HUES6 (cell line): ENCODE measurements at regions not wholly inside any gene's neighbourhood (a gene's known extent, or its start where the extent isn't known, plus 50 kb on each side); places are given as distances from the start of the nearest gene placed in this dataset.
"Not testable (repeated sequence)": the region's sequence is repeated elsewhere in the genome, so short reads cannot be mapped to it uniquely, and the experiment has no call there.

ENCODE experiments used
- H3K27ac ChIP-seq: 2 replicates; pipeline ENCODE4 v1.7.0; 2013; ENCODE audit warnings: low read depth, mild to moderate bottlenecking, low read length, inconsistent platforms
- H3K27me3 ChIP-seq: 2 replicates; pipeline ENCODE4 v1.6.1; 2013; ENCODE audit warnings: low read length; ENCODE audit not compliant: control insufficient read depth, insufficient read depth
- H3K36me3 ChIP-seq: 2 replicates; pipeline ENCODE4 v1.6.1; 2013; ENCODE audit warnings: low read length; ENCODE audit not compliant: control insufficient read depth, insufficient read depth
- H3K4me1 ChIP-seq: 2 replicates; pipeline ENCODE4 v1.6.1; 2013; ENCODE audit warnings: low read length; ENCODE audit not compliant: control insufficient read depth, insufficient read depth
- H3K4me3 ChIP-seq: 2 replicates; pipeline ENCODE4 v1.5.1; 2013; ENCODE audit warnings: low read depth, low read length
- H3K9ac ChIP-seq: one replicate; pipeline ENCODE4 v1.6.1; 2013; ENCODE audit warnings: mild to moderate bottlenecking, low read length
- H3K9me3 ChIP-seq: 2 replicates; pipeline ENCODE4 v1.6.1; 2013; ENCODE audit warnings: low read depth, low read length; ENCODE audit not compliant: control insufficient read depth, insufficient read depth

- H3K27ac ChIP-seq, result no peak overlapping the region
These were observed 362.6 kb downstream of the BCL11B start for GRCh38 chr14:98909251-98909944.

GRCh38 chr14:98910061-98910460 lies 361.9 kb downstream of the BCL11B start:
- no peaks in the 10 kb centered on the region for H3K36me3 ChIP-seq
- no peaks in the 10 kb centered on the region for H3K27me3 ChIP-seq
- no peak overlapping the region for H3K27ac ChIP-seq
- H3K9ac ChIP-seq, result no peak overlapping the region
- no peak overlapping the region for H3K4me3 ChIP-seq
- peaks cover 19% of the 10 kb centered on the region for H3K4me1 ChIP-seq
- H3K9me3 ChIP-seq, result no peaks in the 10 kb centered on the region

More at GRCh38 chr14:98909251-98909944, 362.6 kb downstream of the BCL11B start:
- no peaks in the 10 kb centered on the region for H3K27me3 ChIP-seq
- no peaks in the 10 kb centered on the region for H3K9me3 ChIP-seq
- H3K9ac ChIP-seq, result no peak overlapping the region
- H3K4me1 ChIP-seq, result peaks cover 19% of the 10 kb centered on the region
- no peak overlapping the region for H3K4me3 ChIP-seq
- no peaks in the 10 kb centered on the region for H3K36me3 ChIP-seq

DNA sequence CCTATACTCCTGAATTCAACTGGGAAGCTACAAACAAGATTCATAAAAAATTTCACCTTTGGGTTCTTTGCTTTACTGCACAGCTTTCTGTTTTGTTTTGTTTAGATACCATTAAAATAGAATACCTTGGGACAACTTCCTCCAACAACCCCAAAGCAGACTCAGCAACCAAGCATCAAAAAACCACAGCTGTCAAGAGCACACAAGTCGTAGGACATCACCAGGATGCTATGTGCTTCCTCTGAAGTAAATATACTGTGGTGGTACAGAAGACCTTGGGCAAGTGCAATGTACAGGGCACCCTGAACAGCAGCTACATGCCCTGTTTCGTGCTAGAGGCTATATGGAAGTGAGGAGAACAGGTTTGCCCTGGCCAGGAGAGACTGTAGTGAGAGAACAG lies 359.3 kb downstream of the BCL11B start:
- H3K4me3 ChIP-seq, result no peak overlapping the region
- 0 out of 2 replicates have a peak, but pooled peaks cover 2% of the 10 kb centered on the region for H3K27me3 ChIP-seq
- H3K9ac ChIP-seq, result no peak overlapping the region
- no peaks in the 10 kb centered on the region for H3K36me3 ChIP-seq
- H3K27ac ChIP-seq, result no peak overlapping the region
- no peaks in the 10 kb centered on the region for H3K9me3 ChIP-seq
- H3K4me1 ChIP-seq, result 0 out of 2 replicates have a peak, but pooled peaks cover 1% of the 10 kb centered on the region

- no peaks in the 10 kb centered on the region for H3K9me3 ChIP-seq
- no peak overlapping the region for H3K27ac ChIP-seq
- H3K9ac ChIP-seq, result no peak overlapping the region
- H3K27me3 ChIP-seq, result 0 out of 2 replicates have a peak, but pooled peaks cover 2% of the 10 kb centered on the region
- H3K4me3 ChIP-seq, result no peak overlapping the region
- no peaks in the 10 kb centered on the region for H3K36me3 ChIP-seq
- H3K4me1 ChIP-seq, result no peaks in the 10 kb centered on the region
These were observed 357.9 kb downstream of the BCL11B start for GRCh38 chr14:98913967-98914650.

- no peak overlapping the region for H3K27ac ChIP-seq
- H3K4me1 ChIP-seq, result peaks cover 6% of the 10 kb centered on the region
- no peaks in the 10 kb centered on the region for H3K9me3 ChIP-seq
- no peak overlapping the region for H3K4me3 ChIP-seq
- H3K27me3 ChIP-seq, result 0 out of 2 replicates have a peak, but pooled peaks cover 2% of the 10 kb centered on the region
- H3K36me3 ChIP-seq, result no peaks in the 10 kb centered on the region
- no peak overlapping the region for H3K9ac ChIP-seq
These were observed 357.1 kb downstream of the BCL11B start for GRCh38 chr14:98914942-98915341.

- H3K27ac ChIP-seq, result no peak overlapping the region
- 0 out of 2 replicates have a peak, but pooled peaks cover 2% of the 10 kb centered on the region for H3K27me3 ChIP-seq
- no peaks in the 10 kb centered on the region for H3K9me3 ChIP-seq
- peaks cover 6% of the 10 kb centered on the region for H3K4me1 ChIP-seq
- no peaks in the 10 kb centered on the region for H3K36me3 ChIP-seq
- no peak overlapping the region for H3K4me3 ChIP-seq
- no peak overlapping the region for H3K9ac ChIP-seq
These were observed 356.4 kb downstream of the BCL11B start for GRCh38 chr14:98915625-98916024.

DNA sequence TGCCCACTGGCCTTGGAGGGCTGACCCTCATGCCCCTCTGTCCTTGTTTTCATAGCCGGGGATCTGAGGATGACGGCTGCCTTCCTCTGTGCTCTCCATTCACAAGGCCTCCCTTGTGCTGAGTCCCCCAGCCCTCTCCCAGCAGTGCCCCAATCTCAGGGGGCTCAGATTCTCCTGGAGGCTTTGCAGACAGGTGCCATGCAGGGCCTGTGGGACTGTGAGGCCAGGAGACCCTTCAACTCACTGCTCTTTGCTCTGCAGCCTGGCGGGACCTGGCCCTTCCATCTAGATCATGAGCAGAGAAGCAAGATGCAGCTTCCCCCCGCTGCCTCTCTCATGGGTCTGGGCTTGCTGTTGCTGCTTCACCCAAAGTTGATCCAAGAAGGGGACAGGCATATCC lies 356.0 kb downstream of the BCL11B start:
- H3K27me3 ChIP-seq, result 0 out of 2 replicates have a peak, but pooled peaks cover 2% of the 10 kb centered on the region

GRCh38 chr14:98916476-98916875 lies 355.5 kb downstream of the BCL11B start:
- Histone ChIP-seq H3K27ac (no peak overlapping the region), H3K9ac (no peak overlapping the region), H3K27me3 (0 out of 2 replicates have a peak, but pooled peaks cover 2% of the 10 kb centered on the region), H3K9me3 (no peaks in the 10 kb centered on the region), H3K36me3 (no peaks in the 10 kb centered on the region), H3K4me1 (peaks cover 6% of the 10 kb centered on the region), H3K4me3 (no peak overlapping the region)

More for the DNA sequence above, 356.0 kb downstream of the BCL11B start:
- H3K9me3 ChIP-seq, result no peaks in the 10 kb centered on the region
- no peaks in the 10 kb centered on the region for H3K36me3 ChIP-seq
- H3K9ac ChIP-seq, result no peak overlapping the region
- H3K27ac ChIP-seq, result no peak overlapping the region
- peaks cover 6% of the 10 kb centered on the region for H3K4me1 ChIP-seq
- no peak overlapping the region for H3K4me3 ChIP-seq

DNA sequence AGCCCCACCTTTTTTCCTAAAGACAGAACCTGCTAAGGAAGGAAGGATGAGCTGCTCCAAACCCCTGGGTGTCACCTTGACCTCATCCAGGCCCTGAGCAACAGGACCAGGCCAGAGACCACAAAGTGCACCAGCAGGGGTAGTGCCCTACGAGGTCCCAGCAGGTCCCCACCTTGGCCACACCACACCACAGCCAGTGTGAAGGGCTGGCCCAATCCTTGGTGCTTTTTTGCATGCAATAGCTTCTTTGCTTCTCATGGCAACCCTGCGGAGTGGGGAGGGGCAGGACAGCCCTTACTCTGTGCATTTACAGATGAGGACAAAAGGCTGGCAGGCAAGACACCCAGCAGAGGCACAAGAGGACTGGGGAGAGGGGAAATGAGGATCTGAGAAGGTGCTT lies 352.6 kb downstream of the BCL11B start:
- Histone ChIP-seq H3K9ac (no peak overlapping the region), H3K4me1 (peaks cover 6% of the 10 kb centered on the region), H3K4me3 (no peak overlapping the region), H3K9me3 (peaks cover 6% of the 10 kb centered on the region; the same call in 1 of the 2 replicates), H3K27ac (no peak overlapping the region), H3K36me3 (no peaks in the 10 kb centered on the region), H3K27me3 (0 out of 2 replicates have a peak, but pooled peaks cover 2% of the 10 kb centered on the region)

GRCh38 chr14:98921306-98921705 lies 350.7 kb downstream of the BCL11B start:
- not testable (repeated sequence) for H3K4me3 ChIP-seq, H3K36me3 ChIP-seq, H3K27ac ChIP-seq, H3K9ac ChIP-seq, H3K27me3 ChIP-seq, H3K4me1 ChIP-seq, H3K9me3 ChIP-seq

GRCh38 chr14:98923596-98923995 lies 348.4 kb downstream of the BCL11B start:
- no peak overlapping the region for H3K4me3 ChIP-seq
- H3K4me1 ChIP-seq, result peaks cover 6% of the 10 kb centered on the region
- peaks cover 6% of the 10 kb centered on the region; the same call in 1 of the 2 replicates for H3K9me3 ChIP-seq
- H3K27me3 ChIP-seq, result peaks cover 3% of the 10 kb centered on the region; the same call in 1 of the 2 replicates
- no peaks in the 10 kb centered on the region for H3K36me3 ChIP-seq
- H3K27ac ChIP-seq, result no peak overlapping the region
- H3K9ac ChIP-seq, result no peak overlapping the region
